ENCODE measurements at regions not wholly inside any gene's neighbourhood (a gene's known extent, or its start where the extent isn't known, plus 50 kb on each side); places are given as distances from the start of the nearest gene placed in this dataset.
"Not testable (repeated sequence)": the region's sequence is repeated elsewhere in the genome, so short reads cannot be mapped to it uniquely, and the experiment has no call there.

- DNase-seq (ENCODE audit: low spot score in 2 of 2): no peak
- H3K9me3 ChIP-seq: no peaks in the 10 kb centered on the region
- H3K27ac ChIP-seq: no peak overlapping the region
- no peak for TF ChIP-seq POLR2A (IDR thresholded peaks at IDR 0.05)
- H3K4me1 ChIP-seq: no peaks in the 10 kb centered on the region
- no peaks in the 10 kb centered on the region for H3K27me3 ChIP-seq
- H3K4me3 ChIP-seq: no peak overlapping the region
- no peaks in the 10 kb centered on the region for H3K36me3 ChIP-seq
These were observed 359.9 kb upstream of the COX7C start for GRCh38 chr5:86257871-86258270.

DNA sequence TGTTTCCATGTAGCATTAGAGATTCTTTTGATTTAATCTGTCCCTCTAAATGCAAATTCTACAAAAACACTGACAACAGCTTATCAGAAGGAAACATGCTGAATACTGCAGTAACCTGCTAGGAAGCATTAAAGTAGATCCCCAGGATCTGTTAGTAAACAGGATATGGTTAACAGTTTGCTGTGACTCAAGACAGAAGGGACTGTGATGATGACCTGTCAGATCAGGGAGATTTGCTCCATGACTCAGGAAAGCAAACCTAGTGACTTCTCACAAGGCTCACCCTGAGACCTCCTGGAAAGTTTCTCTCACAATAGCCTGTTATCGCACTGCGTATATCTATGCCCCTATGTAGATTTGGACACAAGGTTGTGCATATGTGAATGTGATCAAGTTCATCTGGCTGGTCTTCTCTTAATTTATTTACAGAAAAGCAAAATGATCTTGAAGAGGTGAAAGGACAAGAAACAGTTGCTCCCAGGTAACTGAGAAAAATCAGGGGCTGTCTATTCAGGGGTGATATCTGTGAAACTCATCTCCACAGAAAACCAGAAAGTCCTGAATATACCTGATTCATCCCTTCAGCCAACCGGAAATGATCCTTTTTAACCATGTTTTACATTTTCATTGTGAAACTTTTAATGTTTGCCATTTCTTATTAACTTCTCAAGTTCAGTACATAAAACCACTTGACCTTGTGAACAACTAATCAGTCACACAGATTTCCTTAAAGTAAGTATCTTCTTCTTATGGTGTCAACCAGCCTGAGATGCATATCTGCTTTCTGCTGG is 333.1 kb upstream of the COX7C start:
- WGBS: 84% methylated on average over 3 of the region's 3 CpGs
- H3K36me3 ChIP-seq; DNase-seq (ENCODE audit: low spot score in 2 of 2); H3K4me1 ChIP-seq; H3K27ac ChIP-seq; H3K9me3 ChIP-seq; H3K4me3 ChIP-seq; H3K27me3 ChIP-seq: not testable (repeated sequence)

DNA sequence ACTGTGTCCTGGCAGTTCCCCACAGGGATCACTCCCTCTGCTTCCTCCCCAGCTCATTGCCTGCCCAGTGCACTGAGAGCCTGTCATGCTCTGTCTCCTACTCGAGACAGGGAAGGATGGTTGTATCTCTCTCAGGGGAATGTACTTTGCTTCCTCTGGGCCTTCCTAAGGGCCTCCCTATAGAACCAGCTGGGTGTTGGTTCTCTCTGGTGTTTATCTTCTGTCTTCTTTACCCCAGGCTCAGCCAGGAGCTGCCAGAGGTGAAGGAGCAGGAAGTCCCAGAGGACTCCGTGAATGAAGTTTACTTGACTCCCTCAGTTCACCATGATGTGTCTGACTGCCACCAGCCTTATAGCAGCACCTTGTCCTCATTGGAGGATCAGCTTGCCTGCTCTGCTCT is 330.3 kb upstream of the COX7C start:
- DNase-seq (ENCODE audit: low spot score in 2 of 2); H3K27ac ChIP-seq; H3K27me3 ChIP-seq; H3K36me3 ChIP-seq; H3K4me1 ChIP-seq; H3K4me3 ChIP-seq; H3K9me3 ChIP-seq: not testable (repeated sequence)
- no CpG with 5 or more reads among the region's 2 CpGs for WGBS

DNA sequence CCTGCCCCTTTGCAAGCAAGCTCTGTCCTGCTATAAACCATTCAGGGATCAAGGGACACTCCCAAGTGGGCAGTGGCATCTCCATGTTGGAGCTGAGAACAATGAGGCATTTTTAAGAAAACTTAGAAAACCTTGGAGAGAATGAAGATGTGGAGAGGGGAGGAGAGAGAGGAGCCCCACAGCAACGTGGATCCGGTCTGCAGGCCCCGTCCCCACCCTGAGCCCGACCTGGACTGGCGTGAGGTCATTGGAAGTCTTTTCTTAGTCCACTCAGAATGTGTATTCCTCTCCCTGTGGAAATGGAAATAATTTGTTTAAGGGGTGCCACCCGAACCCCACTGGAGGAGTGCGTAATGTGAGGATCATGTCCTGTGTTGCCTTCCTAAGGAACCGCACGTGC is 328.0 kb upstream of the COX7C start:
- H3K36me3 ChIP-seq; H3K4me1 ChIP-seq; DNase-seq (ENCODE audit: low spot score in 2 of 2); H3K4me3 ChIP-seq; H3K27me3 ChIP-seq; H3K27ac ChIP-seq; H3K9me3 ChIP-seq: not testable (repeated sequence)
- WGBS: 85% methylated on average over 9 of the region's 9 CpGs

DNA sequence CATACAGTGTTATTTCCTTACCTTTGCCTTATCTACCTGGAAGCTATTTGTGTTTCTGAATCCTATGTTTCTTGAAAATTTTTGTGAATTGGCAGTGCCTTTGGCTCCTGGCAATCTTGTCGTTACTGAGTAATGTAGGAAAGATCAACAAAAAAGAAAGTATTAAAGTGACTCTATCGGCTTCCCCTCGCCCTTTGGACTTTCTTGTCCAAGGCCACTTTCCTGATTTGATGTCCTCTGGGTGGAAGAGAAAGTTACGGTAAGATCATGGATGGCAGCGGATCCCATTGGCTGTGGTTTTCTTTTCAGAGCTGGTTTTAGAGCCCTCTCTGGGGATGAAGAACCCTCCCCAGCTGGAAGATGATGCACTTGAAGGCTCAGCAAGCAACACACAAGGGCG is 324.9 kb upstream of the COX7C start:
- not testable (repeated sequence) for H3K9me3 ChIP-seq; H3K36me3 ChIP-seq; H3K27me3 ChIP-seq; DNase-seq (ENCODE audit: low spot score in 2 of 2); H3K4me1 ChIP-seq; H3K27ac ChIP-seq; H3K4me3 ChIP-seq
- 87% methylated on average over 6 of the region's 6 CpGs for WGBS

DNA sequence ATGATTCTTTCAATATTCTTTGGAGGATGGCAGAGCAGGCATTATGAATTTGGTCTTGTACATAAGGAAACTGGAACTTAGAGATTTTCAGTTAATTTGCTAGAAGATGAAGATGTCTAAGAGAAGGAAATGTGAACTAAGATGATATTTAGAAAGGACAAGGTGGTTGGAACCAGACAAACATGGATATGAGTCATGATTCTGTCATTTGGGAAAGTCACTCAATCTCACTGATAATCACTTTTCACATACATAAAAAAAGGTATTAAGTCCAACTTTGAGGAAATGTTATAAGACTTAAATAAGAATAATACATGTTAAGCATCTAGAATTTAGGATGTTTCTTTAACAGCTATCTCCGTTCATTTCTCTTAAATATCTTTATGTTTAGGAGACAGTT is 315.1 kb upstream of the COX7C start:
- H3K27ac ChIP-seq; H3K4me3 ChIP-seq; H3K9me3 ChIP-seq; H3K27me3 ChIP-seq; H3K4me1 ChIP-seq; H3K36me3 ChIP-seq; DNase-seq (ENCODE audit: low spot score in 2 of 2): not testable (repeated sequence)
- 62% methylated on average over 1 of the region's 1 CpG for WGBS

DNA sequence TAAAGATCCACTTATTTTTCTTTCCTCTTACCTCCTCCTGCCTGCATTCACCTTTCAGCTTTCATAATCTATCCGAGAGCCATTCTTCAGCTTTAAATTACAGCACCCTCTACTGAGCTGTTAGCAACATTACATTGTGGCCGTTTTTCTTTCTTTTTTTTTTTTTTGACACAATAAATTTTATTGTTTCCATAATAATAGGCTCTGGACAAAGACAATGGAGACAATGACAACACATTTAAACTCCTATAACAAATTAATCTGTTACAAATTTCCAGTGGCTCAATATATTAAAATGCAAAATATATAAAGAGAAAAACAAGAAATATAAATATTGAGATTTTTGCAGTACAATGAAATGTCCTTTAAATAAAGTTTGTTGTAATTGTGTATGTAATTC is 312.7 kb upstream of the COX7C start:
- WGBS: 4% methylated on average over 2 of the region's 2 CpGs
- not testable (repeated sequence) for H3K4me3 ChIP-seq; H3K9me3 ChIP-seq; DNase-seq (ENCODE audit: low spot score in 2 of 2); H3K4me1 ChIP-seq; H3K27me3 ChIP-seq; H3K36me3 ChIP-seq; H3K27ac ChIP-seq

- no peaks in the 10 kb centered on the region for H3K4me1 ChIP-seq
- no peak for TF ChIP-seq POLR2AphosphoS5 (IDR thresholded peaks at IDR 0.05)
- no peak for TF ChIP-seq CTCF (IDR thresholded peaks at IDR 0.05)
- TF ChIP-seq EP300 (IDR thresholded peaks at IDR 0.05): no peak
- no peak for TF ChIP-seq POLR2A (IDR thresholded peaks at IDR 0.05)
- H3K4me3 ChIP-seq: no peak overlapping the region
- H3K9me3 ChIP-seq: no peaks in the 10 kb centered on the region
- H3K27ac ChIP-seq: no peak overlapping the region
- H3K27me3 ChIP-seq: no peaks in the 10 kb centered on the region
- no peak for DNase-seq (ENCODE audit: low spot score in 2 of 2)
- H3K36me3 ChIP-seq: no peaks in the 10 kb centered on the region
These were observed 302.8 kb upstream of the COX7C start for GRCh38 chr5:86314951-86315350.

GRCh38 chr5:86320266-86320665 is 297.5 kb upstream of the COX7C start:
- Histone ChIP-seq H3K27ac (no peak overlapping the region), H3K27me3 (no peaks in the 10 kb centered on the region), H3K4me1 (no peaks in the 10 kb centered on the region), H3K36me3 (no peaks in the 10 kb centered on the region), H3K9me3 (no peaks in the 10 kb centered on the region), H3K4me3 (no peak overlapping the region)
- TF ChIP-seq CTCF (IDR thresholded peaks at IDR 0.05): no peak
- TF ChIP-seq POLR2A (IDR thresholded peaks at IDR 0.05): no peak
- TF ChIP-seq POLR2AphosphoS5 (IDR thresholded peaks at IDR 0.05): no peak
- TF ChIP-seq EP300 (IDR thresholded peaks at IDR 0.05): no peak
- no peak for DNase-seq (ENCODE audit: low spot score in 2 of 2)
